ENCODE measurements at regions not wholly inside any gene's neighbourhood (a gene's known extent, or its start where the extent isn't known, plus 50 kb on each side); places are given as distances from the start of the nearest gene placed in this dataset.
"Not testable (repeated sequence)": the region's sequence is repeated elsewhere in the genome, so short reads cannot be mapped to it uniquely, and the experiment has no call there.

GRCh38 chr2:147592784-147593183 lies 252.0 kb upstream of the ACVR2A start:
- TF ChIP-seq, protein P1, sequence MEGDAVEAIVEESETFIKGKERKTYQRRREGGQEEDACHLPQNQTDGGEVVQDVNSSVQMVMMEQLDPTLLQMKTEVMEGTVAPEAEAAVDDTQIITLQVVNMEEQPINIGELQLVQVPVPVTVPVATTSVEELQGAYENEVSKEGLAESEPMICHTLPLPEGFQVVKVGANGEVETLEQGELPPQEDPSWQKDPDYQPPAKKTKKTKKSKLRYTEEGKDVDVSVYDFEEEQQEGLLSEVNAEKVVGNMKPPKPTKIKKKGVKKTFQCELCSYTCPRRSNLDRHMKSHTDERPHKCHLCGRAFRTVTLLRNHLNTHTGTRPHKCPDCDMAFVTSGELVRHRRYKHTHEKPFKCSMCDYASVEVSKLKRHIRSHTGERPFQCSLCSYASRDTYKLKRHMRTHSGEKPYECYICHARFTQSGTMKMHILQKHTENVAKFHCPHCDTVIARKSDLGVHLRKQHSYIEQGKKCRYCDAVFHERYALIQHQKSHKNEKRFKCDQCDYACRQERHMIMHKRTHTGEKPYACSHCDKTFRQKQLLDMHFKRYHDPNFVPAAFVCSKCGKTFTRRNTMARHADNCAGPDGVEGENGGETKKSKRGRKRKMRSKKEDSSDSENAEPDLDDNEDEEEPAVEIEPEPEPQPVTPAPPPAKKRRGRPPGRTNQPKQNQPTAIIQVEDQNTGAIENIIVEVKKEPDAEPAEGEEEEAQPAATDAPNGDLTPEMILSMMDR (IDR thresholded peaks at IDR 0.05): not testable (repeated sequence)
- TF ChIP-seq SIN3A (IDR thresholded peaks at IDR 0.05; ENCODE audit: borderline replicate concordance, insufficient read depth, low read depth, low read length); POLR2AphosphoS5 (IDR thresholded peaks at IDR 0.05; ENCODE audit: low read depth, low read length); TCF7L2 (IDR thresholded peaks at IDR 0.05; ENCODE audit: low read depth, low read length): not testable (repeated sequence)
